HL-60 (cell line): ENCODE measurements at regions not wholly inside any gene's neighbourhood (a gene's known extent, or its start where the extent isn't known, plus 50 kb on each side); places are given as distances from the start of the nearest gene placed in this dataset.
"Not testable (repeated sequence)": the region's sequence is repeated elsewhere in the genome, so short reads cannot be mapped to it uniquely, and the experiment has no call there.

Experiments
- DNase-seq, 2 experiments: peaks; one replicate each; pipeline ENCODE4 v3.0.0-alpha.2; 2010 to 2020; ENCODE audit warnings: low read depth in 1 of 2, low spot score in 1 of 2
- H3K27ac ChIP-seq: fragments of 250-450 bp; sonication (Bioruptor Pico); replicated peaks from 2 replicates; pipeline ENCODE4 v1.5.1; 2020; ENCODE audit warnings: mild to moderate bottlenecking, moderate library complexity
- H3K27me3 ChIP-seq: fragments of 250-450 bp; sonication (Bioruptor Pico); 2 replicates; pipeline ENCODE4 v1.5.1; 2021; ENCODE audit warnings: mild to moderate bottlenecking, moderate library complexity; ENCODE audit not compliant: insufficient read depth, poor library complexity, severe bottlenecking
- H3K4me3 ChIP-seq: replicated peaks from 2 replicates; pipeline ENCODE4 v1.5.1; 2011; ENCODE audit warnings: mild to moderate bottlenecking, control low read depth, low read length; ENCODE audit not compliant: insufficient read depth
- CTCF ChIP-seq: IDR thresholded peaks from one replicate; pipeline ENCODE4 v1.5.1; 2011; ENCODE audit warnings: low read length, control low read depth, inconsistent platforms; ENCODE audit not compliant: insufficient read depth
- GABPA ChIP-seq: IDR thresholded peaks from 2 replicates; pipeline ENCODE4 v1.6.1; 2012; ENCODE audit warnings: low read depth
- POLR2AphosphoS5 ChIP-seq: IDR thresholded peaks from 2 replicates; pipeline ENCODE4 v1.6.1; 2012; ENCODE audit warnings: low read depth
- REST ChIP-seq: IDR thresholded peaks from 2 replicates; pipeline ENCODE4 v1.6.1; 2012; ENCODE audit warnings: low read depth; ENCODE audit not compliant: insufficient replicate concordance
- SPI1 ChIP-seq: IDR thresholded peaks from 2 replicates; pipeline ENCODE4 v1.6.1; 2012; ENCODE audit warnings: low read depth, mild to moderate bottlenecking, borderline replicate concordance

GRCh38 chr1:230569201-230569600, 73.1 kb upstream of the COG2 start:
- H3K27me3 ChIP-seq: no peaks in the 10 kb centered on the region
- TF ChIP-seq POLR2AphosphoS5 (no peak), GABPA (no peak), CTCF (no peak), REST (peak; percentile 61), SPI1 (no peak)

GRCh38 chr1:230568676-230569075, 73.6 kb upstream of the COG2 start:
- Histone ChIP-seq H3K4me3 (no peak overlapping the region), H3K27ac (no peak overlapping the region), H3K27me3 (no peaks in the 10 kb centered on the region)
- no peak for DNase-seq
- TF ChIP-seq CTCF (no peak), POLR2AphosphoS5 (no peak), GABPA (no peak), SPI1 (no peak)

More at GRCh38 chr1:230569201-230569600, 73.1 kb upstream of the COG2 start:
- no peak for DNase-seq
- Histone ChIP-seq H3K27ac (no peak overlapping the region), H3K4me3 (no peak overlapping the region)

GRCh38 chr1:230568008-230568407, 74.3 kb upstream of the COG2 start:
- Histone ChIP-seq H3K27me3 (no peaks in the 10 kb centered on the region), H3K27ac (no peak overlapping the region), H3K4me3 (no peak overlapping the region)
- DNase-seq: no peak
- no peak for TF ChIP-seq SPI1
- TF ChIP-seq REST: no peak
- TF ChIP-seq CTCF: no peak
- TF ChIP-seq POLR2AphosphoS5: no peak
- no peak for TF ChIP-seq GABPA

- DNase-seq: no peak
- H3K4me3 ChIP-seq: no peak overlapping the region
- no peak overlapping the region for H3K27ac ChIP-seq
- TF ChIP-seq SPI1: no peak
- no peak for TF ChIP-seq POLR2AphosphoS5
- no peak for TF ChIP-seq CTCF
- TF ChIP-seq GABPA: no peak
- TF ChIP-seq REST: no peak
- H3K27me3 ChIP-seq: no peaks in the 10 kb centered on the region
Observed at GRCh38 chr1:230567221-230567575, 75.1 kb upstream of the COG2 start.

GRCh38 chr1:230566532-230567220, 75.6 kb upstream of the COG2 start:
- not testable (repeated sequence) for H3K27ac ChIP-seq, H3K27me3 ChIP-seq, DNase-seq, H3K4me3 ChIP-seq
